Epithelial cell of proximal tubule (primary cell): ENCODE measurements at regions not wholly inside any gene's neighbourhood (a gene's known extent, or its start where the extent isn't known, plus 50 kb on each side); places are given as distances from the start of the nearest gene placed in this dataset.

Source experiments
- DNase-seq: peaks from one replicate; pipeline ENCODE4 v3.0.0-alpha.2; 2011; ENCODE audit warnings: low read depth
- H3K4me3 ChIP-seq: 2 replicates; pipeline ENCODE4 v1.5.1; 2011; ENCODE audit warnings: low read depth, mild to moderate bottlenecking, low read length
- CTCF ChIP-seq: conservative IDR thresholded peaks from 2 replicates; pipeline ENCODE4 v1.5.1; 2012; ENCODE audit warnings: low read depth, mild to moderate bottlenecking, low read length

- no peak for TF ChIP-seq CTCF
- DNase-seq = no peak
- no peak overlapping the region for H3K4me3 ChIP-seq
These were observed 553.7 kb downstream of the TAFA4 start for GRCh38 chr3:68378631-68379030.

- no peak for DNase-seq
- no peak for TF ChIP-seq CTCF
- H3K4me3 ChIP-seq = no peak overlapping the region
These were observed 558.6 kb downstream of the TAFA4 start for GRCh38 chr3:68373727-68374126.

GRCh38 chr3:68363796-68364195, 568.6 kb downstream of the TAFA4 start:
- TF ChIP-seq CTCF = no peak
- DNase-seq = no peak
- no peak overlapping the region for H3K4me3 ChIP-seq

GRCh38 chr3:68360492-68360891, 571.9 kb downstream of the TAFA4 start:
- no peak overlapping the region for H3K4me3 ChIP-seq
- DNase-seq = no peak
- TF ChIP-seq CTCF = no peak

GRCh38 chr3:68345781-68346180, 586.6 kb downstream of the TAFA4 start:
- DNase-seq = no peak
- TF ChIP-seq CTCF = no peak

GRCh38 chr3:68342426-68342825, 589.9 kb downstream of the TAFA4 start:
- TF ChIP-seq CTCF = no peak
- H3K4me3 ChIP-seq = no peak overlapping the region
- no peak for DNase-seq

More at GRCh38 chr3:68345781-68346180, 586.6 kb downstream of the TAFA4 start:
- no peak overlapping the region for H3K4me3 ChIP-seq

- no peak for DNase-seq
- H3K4me3 ChIP-seq = no peak overlapping the region
- no peak for TF ChIP-seq CTCF
These were observed 596.3 kb downstream of the TAFA4 start for GRCh38 chr3:68336042-68336441.
